H1 (cell line): ENCODE measurements at regions not wholly inside any gene's neighbourhood (a gene's known extent, or its start where the extent isn't known, plus 50 kb on each side); places are given as distances from the start of the nearest gene placed in this dataset.

Experiments used
- BCL11A ChIP-seq, 2 experiments: IDR thresholded peaks; one replicate each; pipeline ENCODE4 v1.6.1; 2011; ENCODE audit warnings: low read depth in 2 of 2, low read length in 2 of 2, mild to moderate bottlenecking in 2 of 2
- JUND ChIP-seq: IDR thresholded peaks from 2 replicates; pipeline ENCODE4 v1.6.1; 2011; ENCODE audit warnings: mild to moderate bottlenecking, improper control_type of control experiment, low read length
- SIN3A ChIP-seq, 2 experiments: IDR thresholded peaks in 1 of 2; conservative IDR thresholded peaks in 1 of 2; 2 replicates each; pipeline ENCODE4 v1.6.1; 2011 to 2012; ENCODE audit warnings: low read length in 2 of 2, improper control_type of control experiment in 1 of 2, low read depth in 1 of 2, mild to moderate bottlenecking in 1 of 2

DNA sequence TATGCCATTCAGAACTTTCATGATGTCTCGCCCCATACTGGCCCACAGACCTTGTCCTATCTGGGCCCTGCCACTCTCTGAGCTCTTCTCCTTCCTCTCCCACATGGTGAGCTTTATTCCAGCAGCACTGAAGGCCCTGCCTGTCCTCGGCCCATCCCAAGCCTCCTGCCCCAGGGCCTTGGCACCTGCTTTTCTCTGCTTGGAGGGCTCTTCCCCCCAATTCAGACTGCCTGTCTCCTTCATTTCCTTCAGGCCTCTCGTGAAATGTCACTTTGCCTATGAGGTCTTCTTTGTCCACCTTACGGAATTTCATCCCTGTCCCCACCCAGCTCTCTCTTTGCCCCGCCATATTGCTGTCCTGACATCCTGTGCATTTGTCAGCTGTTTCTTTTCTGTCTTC lies 191.7 kb upstream of the POU3F1 start (continued):
- TF ChIP-seq BCL11A (IDR thresholded peaks at IDR 0.05; ENCODE audit: low read depth in 2 of 2, low read length in 2 of 2), result no peak
- TF ChIP-seq SIN3A (conservative IDR thresholded peaks at IDR 0.05 in 1 of 2, IDR thresholded peaks at IDR 0.05 in 1 of 2; ENCODE audit: low read depth in 1 of 2, low read length in 2 of 2), result no peak
- no peak for TF ChIP-seq JUND
